ENCODE measurements at regions not wholly inside any gene's neighbourhood (a gene's known extent, or its start where the extent isn't known, plus 50 kb on each side); places are given as distances from the start of the nearest gene placed in this dataset.
"Not testable (repeated sequence)": the region's sequence is repeated elsewhere in the genome, so short reads cannot be mapped to it uniquely, and the experiment has no call there.

GRCh38 chr6:147965448-147965847 is 377.2 kb upstream of the SASH1 start:
- not testable (repeated sequence) for DNase-seq (ENCODE audit: low spot score); FAIRE-seq

DNA sequence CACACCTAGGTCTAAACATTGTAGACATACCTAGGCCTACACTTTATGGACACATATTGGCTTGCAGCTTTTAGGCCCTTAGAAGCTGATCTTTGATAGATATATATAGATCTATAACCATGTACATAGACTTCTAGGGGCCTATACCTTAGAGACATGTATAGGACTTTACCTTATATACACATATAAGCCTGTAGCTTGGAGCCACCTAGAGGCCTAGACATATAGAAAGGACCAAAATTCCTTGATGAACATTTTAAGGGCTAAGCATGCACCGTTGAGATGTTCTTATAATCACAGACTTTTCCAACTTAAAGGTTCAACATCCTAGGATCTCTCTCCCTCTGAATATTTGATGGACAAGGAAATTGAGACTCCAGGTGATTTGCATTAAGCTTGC is 371.7 kb upstream of the SASH1 start:
- FAIRE-seq = no peak
- no peak for DNase-seq (ENCODE audit: low spot score)

- FAIRE-seq = no peak
- DNase-seq (ENCODE audit: low spot score) = no peak
Measured at GRCh38 chr6:147972448-147972847, 370.2 kb upstream of the SASH1 start.

- FAIRE-seq (no peak), DNase-seq (ENCODE audit: low spot score) (no peak)
Measured at GRCh38 chr6:147973806-147974205, 368.8 kb upstream of the SASH1 start.

- DNase-seq (ENCODE audit: low spot score) = no peak
- no peak for FAIRE-seq
Measured at GRCh38 chr6:147974376-147974775, 368.3 kb upstream of the SASH1 start.

- no peak for FAIRE-seq
- DNase-seq (ENCODE audit: low spot score) = no peak
Measured at GRCh38 chr6:147977851-147978465, 364.7 kb upstream of the SASH1 start.

GRCh38 chr6:147979966-147980365 is 362.7 kb upstream of the SASH1 start:
- no peak for FAIRE-seq
- DNase-seq (ENCODE audit: low spot score) = no peak

GRCh38 chr6:147983581-147984366 is 358.9 kb upstream of the SASH1 start:
- FAIRE-seq (no peak), DNase-seq (ENCODE audit: low spot score) (no peak)

GRCh38 chr6:147986846-147987245 is 355.8 kb upstream of the SASH1 start:
- FAIRE-seq (no peak), DNase-seq (ENCODE audit: low spot score) (no peak)

GRCh38 chr6:147990159-147990558 is 352.5 kb upstream of the SASH1 start:
- DNase-seq (ENCODE audit: low spot score) (no peak), FAIRE-seq (no peak)

DNA sequence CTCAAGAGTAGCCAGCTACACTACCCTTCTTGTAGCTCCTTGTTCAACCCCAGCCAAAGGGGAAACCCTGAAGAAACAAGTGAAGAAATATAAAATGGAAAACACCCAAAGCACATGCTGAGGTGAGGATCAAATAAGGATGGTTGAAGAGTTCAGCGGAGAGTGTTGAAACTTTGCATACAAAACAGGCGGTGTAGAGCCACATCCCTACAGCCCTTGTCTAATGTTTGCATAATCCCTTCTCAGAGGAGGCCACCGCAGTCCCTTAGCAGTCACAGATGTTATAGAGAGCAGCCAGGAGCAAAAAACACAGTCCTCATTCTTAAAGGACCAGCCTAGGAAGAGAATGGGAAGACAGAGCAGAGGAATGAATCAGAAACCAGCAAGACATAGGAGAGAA is 350.7 kb upstream of the SASH1 start:
- DNase-seq (ENCODE audit: low spot score) (no peak), FAIRE-seq (no peak)

DNA sequence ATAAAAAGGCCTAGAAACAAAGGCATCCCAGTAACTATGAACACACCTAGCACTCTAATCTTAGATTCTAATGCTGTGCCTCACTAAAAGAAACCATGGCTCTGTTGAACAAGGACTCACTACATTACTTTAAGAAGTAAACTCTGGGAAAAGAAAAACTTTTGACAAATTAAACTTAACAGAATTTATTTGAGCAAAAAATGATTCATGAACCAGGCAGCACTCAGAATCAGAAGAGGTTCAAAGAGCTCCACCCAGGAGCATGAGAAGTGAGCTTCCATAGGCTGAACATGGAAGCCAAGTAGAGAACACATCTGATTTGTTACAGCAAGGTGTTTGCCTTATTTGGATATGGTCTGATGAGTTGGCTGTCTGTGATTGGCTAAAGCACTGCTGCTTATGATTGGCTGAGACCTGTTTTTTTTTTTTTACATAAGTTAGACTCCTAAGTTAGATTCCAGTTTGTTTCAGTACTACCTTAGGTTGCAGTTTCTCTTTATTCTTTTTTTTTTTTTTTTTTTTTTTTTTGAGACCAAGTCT is 343.6 kb upstream of the SASH1 start:
- FAIRE-seq (no peak), DNase-seq (ENCODE audit: low spot score) (no peak)

- no peak for DNase-seq (ENCODE audit: low spot score)
- FAIRE-seq = no peak
Measured at GRCh38 chr6:148001844-148002642, 340.6 kb upstream of the SASH1 start.

GRCh38 chr6:148004651-148005050 is 338.0 kb upstream of the SASH1 start:
- FAIRE-seq (no peak), DNase-seq (ENCODE audit: low spot score) (no peak)

- FAIRE-seq (no peak), DNase-seq (ENCODE audit: low spot score) (no peak)
Measured at GRCh38 chr6:148005806-148006205, 336.8 kb upstream of the SASH1 start.

GRCh38 chr6:148010516-148010915 is 332.1 kb upstream of the SASH1 start:
- not testable (repeated sequence) for DNase-seq (ENCODE audit: low spot score); FAIRE-seq

- FAIRE-seq (no peak), DNase-seq (ENCODE audit: low spot score) (no peak)
Measured at GRCh38 chr6:148016013-148016412, 326.6 kb upstream of the SASH1 start.

DNA sequence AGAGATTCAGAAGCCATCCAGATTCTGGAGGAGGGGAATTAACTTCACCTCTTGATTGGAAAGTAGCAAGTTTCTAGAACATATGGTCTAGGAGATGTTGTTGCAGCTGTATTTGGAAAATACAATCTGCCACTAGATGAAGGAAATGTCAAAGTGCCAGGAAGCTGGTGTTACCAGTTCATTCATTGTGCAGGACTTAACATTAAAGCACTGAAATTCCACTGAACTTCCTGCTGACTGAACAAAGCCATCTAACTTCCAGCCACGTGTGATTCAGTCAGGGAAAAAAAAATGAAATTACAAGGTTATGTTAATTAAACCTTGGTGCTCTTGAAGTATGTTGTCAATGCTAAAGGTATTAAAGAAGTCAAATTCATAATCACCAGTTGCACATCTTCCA is 321.5 kb upstream of the SASH1 start:
- no peak for FAIRE-seq
- DNase-seq (ENCODE audit: low spot score) = no peak

DNA sequence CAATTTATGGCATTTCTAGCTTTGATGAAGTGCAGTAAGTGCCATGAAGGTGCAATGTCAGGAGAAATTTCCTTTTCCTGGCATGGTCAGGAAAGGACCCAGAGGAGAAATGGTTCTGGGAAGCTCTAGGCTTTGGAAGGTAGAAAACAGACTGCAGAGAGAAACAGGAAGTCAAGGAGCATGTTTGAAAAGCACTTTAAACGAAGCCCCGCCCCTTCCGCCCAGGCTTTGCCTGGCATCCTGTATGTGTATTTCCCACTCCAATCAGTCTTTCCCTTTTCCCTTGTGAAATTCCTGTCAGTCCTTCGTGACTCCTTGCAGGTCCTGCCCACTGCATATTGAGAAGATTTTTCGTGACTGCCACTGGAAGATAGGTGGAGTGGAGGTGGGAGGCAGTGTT is 320.9 kb upstream of the SASH1 start:
- FAIRE-seq = no peak
- no peak for DNase-seq (ENCODE audit: low spot score)

- FAIRE-seq; DNase-seq (ENCODE audit: low spot score): not testable (repeated sequence)
Measured at GRCh38 chr6:148022279-148022678, 320.4 kb upstream of the SASH1 start.

- DNase-seq (ENCODE audit: low spot score) (no peak), FAIRE-seq (no peak)
Measured at GRCh38 chr6:148027201-148027600, 315.4 kb upstream of the SASH1 start.

DNA sequence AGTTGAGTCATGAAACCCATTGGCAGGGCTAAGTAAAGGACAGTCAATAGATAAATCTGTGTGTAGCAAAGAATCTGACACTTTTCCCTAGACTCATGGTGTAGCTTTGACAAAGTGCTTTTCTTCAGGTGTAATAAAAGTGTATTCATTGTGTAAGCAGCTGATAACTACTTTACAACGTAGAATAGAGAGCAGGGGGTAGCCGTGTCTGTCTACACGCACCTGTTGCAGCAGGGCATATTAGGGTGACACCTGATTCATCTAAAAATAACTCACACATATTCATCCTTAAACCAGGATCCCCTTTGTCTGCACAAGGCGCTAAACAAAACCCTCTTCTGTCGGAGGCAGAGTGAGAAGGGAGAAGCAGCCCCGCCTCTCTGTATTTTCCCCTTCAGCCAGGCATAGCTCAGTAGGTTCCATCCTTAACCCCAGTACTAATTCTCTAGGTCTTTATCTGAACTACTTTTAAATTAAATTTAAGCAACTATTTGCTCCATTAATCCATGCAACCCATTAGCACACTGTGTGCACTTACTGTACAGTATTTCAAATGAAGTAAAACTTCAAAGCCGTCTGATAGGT is 306.7 kb upstream of the SASH1 start:
- DNase-seq (ENCODE audit: low spot score) = no peak
- no peak for FAIRE-seq
